GM21447 (cell line): ENCODE measurements at regions not wholly inside any gene's neighbourhood (a gene's known extent, or its start where the extent isn't known, plus 50 kb on each side); places are given as distances from the start of the nearest gene placed in this dataset.

Experiments
- ATAC-seq: cut with Tn5 transposase; IDR thresholded peaks from one replicate; pipeline ENCODE4 v1.9.1; 2021; ENCODE audit not compliant: unreplicated experiment

DNA sequence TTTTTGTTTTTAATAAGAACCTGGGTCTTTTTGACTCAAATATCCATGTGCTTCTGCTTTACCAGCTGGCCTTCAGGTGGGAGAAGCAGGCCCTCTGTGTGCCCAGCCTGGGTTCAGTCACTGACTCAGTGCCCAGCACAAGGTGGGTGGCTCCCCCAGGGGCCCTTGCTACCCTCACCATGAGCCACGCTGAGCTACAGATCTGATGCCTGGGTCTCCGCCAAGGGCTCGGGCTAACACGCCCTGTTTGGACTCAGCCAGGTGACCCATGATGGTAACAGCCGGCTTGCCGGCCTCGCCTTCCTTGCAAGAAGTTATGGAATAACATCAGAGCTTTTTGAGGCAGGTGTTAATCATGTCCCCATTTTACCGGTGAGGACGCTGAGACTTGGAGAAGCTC, 109.5 kb upstream of the NLRP1 start:
- ATAC-seq: no peak

GRCh38 chr17:5694551-5694950, 110.2 kb upstream of the NLRP1 start:
- no peak for ATAC-seq

DNA sequence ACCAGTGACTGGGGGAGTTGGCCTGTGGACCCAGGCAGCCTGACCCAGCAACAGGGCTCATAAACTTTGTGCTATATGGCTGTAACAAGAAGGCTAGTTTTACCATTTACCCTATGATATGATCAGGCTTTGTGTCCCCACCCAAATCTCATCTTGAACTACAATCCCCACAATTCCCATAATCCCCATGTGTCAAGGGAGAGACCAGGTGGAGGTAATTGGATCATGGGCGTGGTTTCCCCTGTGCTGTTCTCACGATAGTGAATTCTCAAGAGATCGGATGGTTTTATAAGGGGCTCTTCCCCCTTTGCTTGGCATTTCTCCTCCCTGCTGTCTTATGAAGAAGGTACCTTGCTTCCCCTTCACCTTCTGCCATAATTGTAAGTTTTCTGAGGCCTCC, 111.2 kb upstream of the NLRP1 start:
- no peak for ATAC-seq

GRCh38 chr17:5698959-5699358, 114.7 kb upstream of the NLRP1 start:
- ATAC-seq: no peak

DNA sequence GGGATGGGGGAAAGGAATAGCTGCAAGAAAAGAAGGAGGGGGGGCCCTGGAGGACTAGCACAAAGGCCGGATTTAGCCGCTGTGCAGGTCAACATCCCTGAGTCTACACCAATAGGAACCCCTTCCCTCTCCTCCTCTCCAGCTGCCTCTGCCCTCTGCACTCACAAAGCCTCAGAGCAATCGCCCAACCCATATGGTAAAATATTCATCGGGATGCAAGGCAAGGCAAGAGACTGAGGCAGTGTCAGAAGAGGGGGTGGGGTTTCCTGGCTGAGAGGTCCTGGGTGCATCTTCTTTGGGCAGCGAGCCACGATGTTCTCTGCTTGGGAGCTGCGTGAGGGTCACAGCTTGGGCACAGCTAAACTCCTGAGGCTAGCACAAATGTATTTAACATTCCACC, 115.5 kb upstream of the NLRP1 start:
- ATAC-seq: no peak

GRCh38 chr17:5700745-5701144, 116.4 kb upstream of the NLRP1 start:
- no peak for ATAC-seq

DNA sequence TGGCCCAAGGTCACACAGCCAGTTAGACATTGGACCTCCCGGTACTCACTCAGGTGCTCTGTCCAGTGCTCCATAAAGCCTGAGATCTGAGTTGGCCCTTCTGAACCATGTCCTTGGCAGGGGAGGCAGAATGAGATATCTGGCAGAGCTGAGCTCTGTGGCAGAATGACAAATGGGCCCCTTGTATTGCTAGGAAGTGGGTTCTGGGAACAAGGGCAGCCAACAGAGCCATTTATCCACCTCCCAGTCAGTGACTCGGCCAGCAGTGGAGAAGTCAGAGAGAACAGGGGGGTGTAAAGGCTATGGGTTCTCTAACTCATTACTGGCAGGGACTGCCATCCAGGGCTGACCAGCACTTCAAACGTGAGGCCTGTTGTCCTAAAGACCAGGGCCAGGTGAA, 117.1 kb upstream of the NLRP1 start:
- no peak for ATAC-seq

DNA sequence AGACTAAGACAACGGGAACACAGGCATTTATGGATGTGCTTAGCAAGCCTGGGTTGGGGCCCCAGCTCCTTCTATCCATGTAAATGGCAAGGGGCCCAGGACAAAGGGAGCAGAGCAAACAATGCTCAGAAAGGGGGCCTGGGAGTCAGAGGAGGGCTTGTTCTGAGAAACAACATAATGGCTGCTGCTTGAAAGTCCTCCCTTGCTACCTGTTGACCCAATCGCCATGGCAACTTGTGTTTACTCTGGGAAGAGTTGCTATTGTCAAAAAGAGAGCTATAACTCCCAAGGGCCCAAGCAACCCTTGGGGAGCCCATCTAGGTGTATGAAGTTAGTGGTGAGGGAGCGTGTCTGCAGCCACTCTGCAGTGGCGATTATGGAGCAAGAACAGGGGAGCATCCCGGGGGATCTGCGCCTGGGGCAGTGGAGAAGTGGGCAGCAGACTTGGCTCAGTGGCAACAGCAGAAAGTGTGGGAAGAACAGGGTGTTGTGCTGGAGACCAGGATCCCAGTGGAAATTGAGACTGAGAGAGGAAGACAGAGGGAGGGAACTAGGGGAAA, 118.7 kb upstream of the NLRP1 start:
- no peak for ATAC-seq

DNA sequence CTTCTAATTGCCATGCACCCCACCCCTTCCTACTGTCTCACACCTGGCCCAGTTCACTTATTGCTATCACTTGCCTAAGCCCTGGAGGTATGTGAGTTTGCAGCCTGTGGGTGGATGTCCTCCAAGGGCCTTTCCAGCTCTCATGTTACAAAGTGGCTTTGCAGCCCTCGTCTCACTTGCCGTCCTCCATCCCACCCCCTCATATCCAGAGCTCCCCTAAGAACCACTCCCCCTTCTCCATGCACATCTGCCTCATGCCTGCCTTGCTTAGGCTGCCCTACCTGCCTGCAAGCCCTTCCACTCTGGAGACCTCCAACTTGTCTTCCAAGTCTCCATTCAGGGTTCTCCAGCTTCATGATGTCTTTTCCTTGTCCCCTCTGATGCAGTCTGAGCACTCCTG, 119.4 kb upstream of the NLRP1 start:
- ATAC-seq: no peak

GRCh38 chr17:5705081-5705875, 121.0 kb upstream of the NLRP1 start:
- no peak for ATAC-seq

DNA sequence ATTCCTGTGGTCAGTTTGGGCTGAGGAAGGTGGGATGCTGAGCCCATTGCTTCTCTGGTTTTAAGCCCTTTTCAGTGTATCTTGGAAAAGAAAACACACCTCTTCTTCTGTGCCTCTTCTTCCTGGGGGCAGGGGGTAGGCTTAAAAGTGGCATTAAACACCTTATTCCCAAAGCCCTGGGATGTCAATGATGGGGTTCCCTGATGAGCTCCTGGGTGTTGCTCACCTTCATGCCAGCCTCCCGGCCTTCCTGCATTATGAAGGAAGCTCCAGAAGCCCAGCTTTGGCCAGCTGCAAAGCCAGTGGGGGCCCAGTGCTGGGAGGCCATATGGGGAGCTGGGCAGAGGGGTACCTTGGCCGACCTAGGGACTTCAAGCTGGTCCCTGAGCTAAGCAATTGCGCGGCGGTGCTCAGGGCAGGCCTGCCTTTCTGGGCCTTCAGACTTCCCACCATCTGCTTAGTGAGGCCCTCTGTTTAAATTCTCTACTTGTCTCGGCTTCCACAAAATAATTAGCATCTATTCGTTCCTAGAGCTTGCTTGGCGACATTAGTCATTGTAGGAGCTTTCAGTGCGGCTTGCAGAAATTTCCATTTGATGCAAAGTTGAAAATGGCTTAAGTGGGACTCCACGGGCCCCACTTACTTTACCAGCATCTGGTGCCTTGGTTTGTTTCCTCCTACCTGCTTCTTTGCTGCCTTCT, 121.7 kb upstream of the NLRP1 start:
- no peak for ATAC-seq

DNA sequence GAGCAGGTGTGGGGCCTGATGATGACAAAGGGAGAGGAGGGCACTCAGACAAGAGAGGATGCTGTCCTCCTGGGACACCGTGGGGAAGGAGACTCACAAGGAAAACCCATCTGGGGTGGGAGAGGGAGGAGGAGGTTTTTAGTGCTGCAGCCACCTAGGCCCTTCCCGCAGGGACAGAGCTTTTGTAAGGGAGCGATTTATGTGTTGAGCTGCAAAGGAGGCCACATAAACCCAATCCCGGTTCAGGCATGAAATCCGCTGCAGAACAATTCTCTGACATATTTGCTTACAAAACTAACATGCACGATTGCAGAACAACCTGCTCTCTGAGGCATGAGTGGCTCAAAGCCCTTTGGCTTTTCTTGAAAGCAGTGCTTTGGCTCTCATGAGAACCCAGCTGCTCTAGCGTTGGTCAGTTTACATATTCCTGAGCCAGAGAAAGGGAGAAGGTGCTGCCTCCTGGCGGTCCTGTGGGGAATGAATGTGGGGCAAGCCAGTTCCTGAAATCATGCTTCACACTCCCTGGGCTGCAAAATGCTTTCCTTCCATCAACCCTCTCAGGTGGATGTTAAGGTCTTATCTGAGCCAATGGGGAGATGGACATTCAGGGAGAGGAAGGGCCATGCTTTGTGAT, 122.4 kb upstream of the NLRP1 start:
- ATAC-seq: no peak

DNA sequence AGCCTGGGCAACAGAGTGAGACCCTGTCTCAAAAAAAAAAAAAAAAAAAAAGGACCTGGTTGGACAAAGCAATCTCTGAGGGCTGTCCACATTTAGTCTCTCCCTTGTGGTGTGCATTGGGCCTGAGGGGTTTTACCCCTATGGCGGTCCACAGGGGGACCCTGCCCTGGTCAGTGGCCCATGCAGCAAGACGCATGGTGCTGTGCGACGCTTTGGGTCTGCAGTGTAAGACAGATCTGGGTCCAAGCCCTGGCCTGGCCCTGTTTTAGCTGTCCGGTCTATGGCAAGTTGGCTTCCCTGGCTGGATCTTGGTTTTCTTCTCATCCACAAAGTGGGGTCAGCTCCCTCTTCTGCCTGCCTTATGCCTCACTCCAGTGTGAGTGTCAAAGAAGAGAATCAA, 123.2 kb upstream of the NLRP1 start:
- ATAC-seq: no peak

DNA sequence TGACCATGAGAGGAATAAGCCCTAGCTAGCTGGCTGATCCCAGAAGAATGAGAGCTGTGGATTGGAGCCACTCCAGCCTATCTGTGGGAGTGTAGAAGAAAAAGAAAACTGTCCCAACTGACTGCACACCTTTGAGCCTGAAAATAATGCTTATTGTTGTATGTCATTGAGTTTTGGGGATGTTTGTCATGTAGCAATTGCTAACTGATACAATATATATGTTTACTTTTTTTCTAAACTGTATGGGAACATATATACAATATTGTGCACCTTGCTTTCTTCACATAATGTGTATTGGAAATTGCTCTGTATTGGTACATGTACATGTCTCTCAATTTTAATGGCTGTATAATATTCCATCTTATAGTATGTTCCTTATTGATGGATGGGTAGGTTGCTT, 124.0 kb upstream of the NLRP1 start:
- no peak for ATAC-seq

GRCh38 chr17:5711344-5711743, 127.0 kb upstream of the NLRP1 start:
- no peak for ATAC-seq

DNA sequence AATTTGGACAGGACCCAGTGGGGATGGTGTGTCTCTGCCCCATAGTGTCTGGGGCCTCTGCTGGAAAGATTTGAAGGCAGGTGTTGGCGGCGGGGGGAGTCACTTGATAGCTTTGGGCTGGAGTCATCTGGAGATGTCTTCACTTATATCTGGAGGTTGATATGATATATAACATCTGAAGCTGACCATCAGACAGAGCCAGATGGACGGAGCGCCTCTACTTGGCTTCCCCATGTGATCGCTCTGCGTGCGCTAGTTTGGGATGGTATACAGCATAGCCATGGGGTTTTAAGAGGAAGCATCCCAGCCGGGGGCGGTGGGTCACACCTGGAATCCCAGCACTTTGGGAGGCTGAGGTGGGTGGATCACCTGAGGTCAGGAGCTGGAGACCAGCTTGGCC, 130.7 kb upstream of the NLRP1 start:
- ATAC-seq: no peak

- no peak for ATAC-seq
Measured at GRCh38 chr17:5715478-5715877, 131.2 kb upstream of the NLRP1 start.

- ATAC-seq: no peak
Measured at GRCh38 chr17:5718726-5719125, 134.4 kb upstream of the NLRP1 start.

DNA sequence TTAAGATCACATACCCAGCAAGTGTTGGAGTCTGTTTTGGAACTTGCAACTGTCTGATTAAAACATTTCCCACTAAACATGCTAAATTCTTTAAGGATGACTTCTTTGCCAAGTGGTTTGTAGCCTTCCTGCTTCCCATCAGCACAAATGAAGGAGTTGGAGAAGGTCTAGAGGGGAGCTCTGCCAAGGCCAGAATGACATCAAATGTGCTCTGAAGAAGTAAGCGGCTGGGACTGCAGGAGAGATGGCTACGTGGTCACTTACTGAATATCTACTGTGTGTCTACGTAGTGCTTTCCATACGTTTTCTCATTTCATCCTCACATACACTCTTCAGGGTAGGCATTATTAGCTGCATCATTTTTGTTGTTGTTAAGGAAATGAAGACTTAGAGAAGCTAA, 135.7 kb upstream of the NLRP1 start:
- ATAC-seq: no peak

DNA sequence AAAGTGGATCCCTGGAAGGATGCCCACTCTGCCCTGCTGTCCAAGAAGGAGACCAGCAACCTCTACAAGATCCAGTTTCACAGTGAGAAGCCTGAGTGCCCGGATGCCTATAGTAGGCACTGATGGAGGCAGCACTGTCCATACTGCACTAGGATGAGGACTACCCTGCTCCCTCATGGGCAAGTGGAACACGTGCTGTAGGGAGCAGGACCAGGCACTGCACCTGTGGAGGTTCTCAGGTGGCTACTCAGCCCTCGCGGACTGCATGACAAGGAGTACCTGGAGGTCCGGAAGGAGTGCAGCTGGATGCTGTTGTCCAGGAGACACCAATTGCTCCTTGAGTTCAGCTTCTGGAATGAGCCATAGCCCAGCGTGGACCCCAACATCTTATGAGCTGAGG, 146.1 kb upstream of the NLRP1 start:
- no peak for ATAC-seq

DNA sequence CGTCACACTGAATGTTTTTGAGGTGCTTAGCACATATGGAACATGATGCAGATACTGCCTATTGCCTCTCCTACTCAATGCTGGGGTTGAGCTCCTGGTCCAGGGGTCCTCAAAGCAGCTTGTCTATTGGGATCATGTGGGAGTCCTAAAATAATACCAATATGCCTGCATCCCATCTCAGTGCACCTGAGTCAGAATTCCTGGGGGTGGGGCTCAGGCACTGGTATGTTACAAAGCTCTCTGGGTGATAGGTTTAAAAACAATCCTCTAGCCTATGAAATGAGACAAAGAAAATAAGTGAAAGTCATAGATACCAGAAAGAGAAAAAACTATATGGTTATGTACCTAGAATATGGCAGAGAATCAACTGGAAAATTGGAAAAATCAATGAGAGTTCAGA, 156.6 kb upstream of the NLRP1 start:
- no peak for ATAC-seq

DNA sequence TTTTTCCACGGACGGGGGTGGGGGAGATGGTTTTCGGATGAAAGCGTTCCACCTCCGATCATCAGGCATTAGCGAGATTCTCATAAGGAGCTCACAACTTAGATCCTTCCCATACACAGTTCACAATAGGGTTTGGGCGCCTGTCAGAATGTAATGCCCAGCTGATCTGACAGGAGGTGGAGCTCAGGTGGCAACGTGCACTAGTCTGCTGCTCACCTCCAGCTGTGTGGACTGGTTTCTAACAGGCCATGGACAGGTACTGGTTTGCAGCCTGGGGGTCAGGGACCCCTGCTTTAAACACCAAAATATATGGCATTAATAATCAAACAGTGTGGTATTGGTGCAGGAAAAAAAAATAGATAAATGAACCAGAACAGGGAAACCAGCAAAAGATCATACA, 157.5 kb upstream of the NLRP1 start:
- no peak for ATAC-seq
